CD8-positive, alpha-beta memory T cell (primary cell): ENCODE measurements at regions not wholly inside any gene's neighbourhood (a gene's known extent, or its start where the extent isn't known, plus 50 kb on each side); places are given as distances from the start of the nearest gene placed in this dataset.
"Not testable (repeated sequence)": the region's sequence is repeated elsewhere in the genome, so short reads cannot be mapped to it uniquely, and the experiment has no call there.

Experiments used
- CTCF ChIA-PET: fragments of 350-600 bp; sonication (Branson Sonifier 250); formaldehyde crosslinking; loops from one replicate; lab custom pipeline; 2021; ENCODE audit warnings: antibody characterized with exemption; lab: Charles Lee
- POLR2A ChIA-PET: fragments of 350-600 bp; sonication (Branson Sonifier 250); formaldehyde crosslinking; loops from one replicate; lab custom pipeline; 2021; ENCODE audit warnings: antibody characterized with exemption; lab: Charles Lee
- DNase-seq, 5 donors: peaks; one replicate each; pipeline versions ENCODE4 v3.0.0 to v3.0.0-alpha.2; 2020 to 2022; ENCODE audit warnings: mixed read lengths in 1 of 5
- H3K27ac ChIP-seq: one replicate; pipeline ENCODE4 v1.7.0; 2013; ENCODE audit warnings: low read depth, mild to moderate bottlenecking, low read length, moderate library complexity
- H3K27me3 ChIP-seq: 2 replicates; pipeline ENCODE4 v1.7.0; 2013; ENCODE audit warnings: low read length, mild to moderate bottlenecking; ENCODE audit not compliant: insufficient read depth, poor library complexity, severe bottlenecking
- H3K36me3 ChIP-seq: 2 replicates; pipeline ENCODE4 v1.7.0; 2013; ENCODE audit warnings: mild to moderate bottlenecking, low read length, moderate library complexity; ENCODE audit not compliant: insufficient read depth
- H3K4me1 ChIP-seq: 2 replicates; pipeline ENCODE4 v1.7.0; 2013; ENCODE audit warnings: mild to moderate bottlenecking, low read length, moderate library complexity; ENCODE audit not compliant: insufficient read depth
- H3K4me3 ChIP-seq: 2 replicates; pipeline ENCODE4 v1.7.0; 2013; ENCODE audit warnings: mild to moderate bottlenecking, low read length
- H3K9me3 ChIP-seq: 2 replicates; pipeline ENCODE4 v1.7.0; 2013; ENCODE audit warnings: mild to moderate bottlenecking, low read length
- H3K27ac Mint-ChIP-seq, 8 donors: one replicate each; pipeline ENCODE4 v1.8.0; 2020 to 2021; ENCODE audit warnings: mixed read lengths in 8 of 8, mild to moderate bottlenecking in 6 of 8, inconsistent platforms in 3 of 8, moderate library complexity in 3 of 8
- H3K27me3 Mint-ChIP-seq, 2 donors: one replicate each; pipeline ENCODE4 v1.8.0; 2020 to 2021; ENCODE audit warnings: mixed read lengths in 2 of 2, mild to moderate bottlenecking in 1 of 2, moderate library complexity in 1 of 2
- H3K36me3 Mint-ChIP-seq, 3 donors: one replicate each; pipeline ENCODE4 v1.8.0; 2020 to 2021; ENCODE audit warnings: mixed read lengths in 3 of 3, inconsistent platforms in 1 of 3, mild to moderate bottlenecking in 1 of 3
- H3K4me1 Mint-ChIP-seq, 3 donors: one replicate each; pipeline ENCODE4 v1.8.0; 2020 to 2021; ENCODE audit warnings: mixed read lengths in 3 of 3, inconsistent platforms in 1 of 3, mild to moderate bottlenecking in 1 of 3
- H3K4me3 Mint-ChIP-seq, 7 donors: one replicate each; pipeline ENCODE4 v1.8.0; 2020 to 2021; ENCODE audit warnings: mixed read lengths in 7 of 7, mild to moderate bottlenecking in 6 of 7, moderate library complexity in 4 of 7, inconsistent platforms in 2 of 7
- H3K9me3 Mint-ChIP-seq, 5 donors: one replicate each; pipeline ENCODE4 v1.8.0; 2020 to 2022; ENCODE audit warnings: mixed read lengths in 5 of 5, mild to moderate bottlenecking in 3 of 5, moderate library complexity in 2 of 5, inconsistent platforms in 1 of 5

DNA sequence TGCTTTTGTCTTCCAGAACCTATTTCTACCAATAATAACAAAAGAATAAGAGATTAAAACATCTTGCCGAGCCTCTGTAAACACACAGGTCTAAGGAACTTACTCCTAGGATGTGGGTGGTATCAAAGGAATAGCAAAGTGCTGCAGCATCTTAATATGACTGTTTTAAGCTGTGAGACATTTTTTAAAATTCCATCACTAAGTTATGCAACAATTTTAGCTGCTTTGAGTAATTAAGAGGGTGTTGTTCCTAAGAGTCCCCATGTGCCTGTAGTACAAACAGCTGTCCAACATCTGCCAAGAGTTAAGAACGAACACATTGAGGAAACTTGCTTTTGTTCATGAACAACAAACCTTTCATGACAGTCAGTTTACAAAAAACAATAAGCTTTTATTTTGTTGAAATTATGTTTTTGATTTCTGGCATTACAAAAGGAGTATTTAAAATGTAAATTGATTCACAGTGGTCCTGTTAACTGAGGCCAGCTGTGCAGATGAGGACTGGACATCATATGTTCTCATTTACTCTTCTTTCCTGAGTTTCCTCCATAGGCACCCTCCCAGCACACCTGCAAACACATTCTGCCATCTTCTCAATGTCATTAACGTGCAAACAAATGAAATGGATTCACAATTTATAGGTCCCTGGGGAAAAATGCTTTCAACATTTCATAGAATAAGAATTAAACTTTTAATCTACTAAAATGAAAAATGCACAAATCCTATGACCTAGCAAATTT is 337.3 kb upstream of the ARHGEF26 start:
- no peaks in the 10 kb centered on the region for H3K9me3 ChIP-seq
- no peak for DNase-seq
- H3K4me3 ChIP-seq = no peak overlapping the region
- no peak overlapping the region for H3K4me3 Mint-ChIP-seq
- peaks cover 5 to 16% of the 10 kb centered on the region in 2 donors for H3K27me3 Mint-ChIP-seq
- no peaks in the 10 kb centered on the region for H3K27me3 ChIP-seq
- H3K36me3 Mint-ChIP-seq = no peaks in the 10 kb centered on the region
- no peak overlapping the region for H3K27ac Mint-ChIP-seq
- ChIA-PET POLR2A (no interaction called here), CTCF (interaction anchor here (1.6 kb wide), 1 partner anchor 494 kb away, joined by 3 read pairs; no protein-coding TSS in a partner anchor)
- no peaks in the 10 kb centered on the region for H3K4me1 ChIP-seq
- no peaks in the 10 kb centered on the region for H3K36me3 ChIP-seq
- no peak overlapping the region for H3K27ac ChIP-seq
- H3K4me1 Mint-ChIP-seq = no peaks in the 10 kb centered on the region
- H3K9me3 Mint-ChIP-seq = no peaks in the 10 kb centered on the region

DNA sequence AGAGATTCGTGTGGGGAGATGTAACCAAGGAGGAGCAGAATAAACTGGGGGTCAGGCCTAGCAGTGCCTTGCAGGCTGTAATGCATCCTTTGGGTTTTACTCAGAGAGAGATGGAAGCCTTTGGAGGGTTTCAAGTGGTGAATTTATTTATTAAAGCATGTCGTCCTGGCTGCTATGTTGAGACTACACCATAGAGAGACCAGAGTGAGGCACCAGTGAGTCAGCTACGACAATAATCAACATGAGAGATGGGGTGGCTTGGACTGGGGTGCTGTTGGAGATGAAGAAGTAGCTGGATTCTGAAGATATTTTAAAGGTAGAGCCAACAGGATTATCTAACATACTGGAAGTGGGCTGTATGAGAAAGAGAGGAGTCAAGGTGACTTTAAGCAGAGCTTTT is 335.3 kb upstream of the ARHGEF26 start:
- H3K4me3 ChIP-seq = no peak overlapping the region
- Mint-ChIP-seq H3K27me3 (peaks cover 2 to 9% of the 10 kb centered on the region in 2 donors), H3K27ac (no peak overlapping the region), H3K9me3 (no peaks in the 10 kb centered on the region), H3K36me3 (peaks cover 0 to 2% (median 0%) of the 10 kb centered on the region in 3 donors), H3K4me3 (no peak overlapping the region), H3K4me1 (no peaks in the 10 kb centered on the region)
- ChIA-PET CTCF (no interaction called here), POLR2A (no interaction called here)
- no peaks in the 10 kb centered on the region for H3K9me3 ChIP-seq
- DNase-seq = no peak
- no peaks in the 10 kb centered on the region for H3K27me3 ChIP-seq
- no peaks in the 10 kb centered on the region for H3K36me3 ChIP-seq
- H3K4me1 ChIP-seq = no peaks in the 10 kb centered on the region
- H3K27ac ChIP-seq = no peak overlapping the region

GRCh38 chr3:153789380-153789779 is 331.8 kb upstream of the ARHGEF26 start:
- Histone ChIP-seq H3K4me1 (no peaks in the 10 kb centered on the region), H3K27ac (no peak overlapping the region), H3K4me3 (no peak overlapping the region), H3K36me3 (no peaks in the 10 kb centered on the region), H3K27me3 (no peaks in the 10 kb centered on the region), H3K9me3 (no peaks in the 10 kb centered on the region)
- DNase-seq = no peak
- ChIA-PET CTCF (no interaction called here), POLR2A (no interaction called here)
- H3K27me3 Mint-ChIP-seq = peaks cover 2 to 19% of the 10 kb centered on the region in 2 donors
- H3K9me3 Mint-ChIP-seq = peaks cover 0 to 5% (median 3%) of the 10 kb centered on the region in 5 donors
- no peak overlapping the region for H3K4me3 Mint-ChIP-seq
- H3K27ac Mint-ChIP-seq = no peak overlapping the region
- H3K4me1 Mint-ChIP-seq = no peaks in the 10 kb centered on the region
- H3K36me3 Mint-ChIP-seq = peaks cover 0 to 20% (median 0%) of the 10 kb centered on the region in 3 donors

DNA sequence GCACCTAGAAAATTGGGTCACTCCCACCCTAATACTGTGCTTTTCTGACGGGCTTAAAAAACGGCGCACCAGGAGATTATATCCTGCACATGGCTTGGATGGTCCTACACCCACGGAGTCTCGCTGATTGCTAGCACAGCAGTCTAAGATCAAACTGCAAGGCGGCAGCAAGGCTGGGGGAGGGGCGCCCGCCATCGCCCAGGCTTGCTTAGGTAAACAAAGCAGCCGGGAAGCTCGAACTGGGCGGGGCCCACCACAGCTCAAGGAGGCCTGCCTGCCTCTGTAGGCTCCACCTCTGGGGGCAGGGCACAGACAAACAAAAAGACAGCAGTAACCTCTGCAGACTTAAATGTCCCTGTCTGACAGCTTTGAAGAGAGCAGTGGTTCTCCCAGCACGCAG is 324.1 kb upstream of the ARHGEF26 start:
- H3K4me3 ChIP-seq, H3K4me1 ChIP-seq, H3K36me3 ChIP-seq, POLR2A ChIA-PET, H3K36me3 Mint-ChIP-seq, H3K27ac Mint-ChIP-seq, H3K9me3 Mint-ChIP-seq, H3K27ac ChIP-seq, H3K9me3 ChIP-seq, H3K4me1 Mint-ChIP-seq, H3K4me3 Mint-ChIP-seq, H3K27me3 ChIP-seq, DNase-seq, CTCF ChIA-PET: not testable (repeated sequence)
- peaks cover 5 to 14% of the 10 kb centered on the region in 2 donors for H3K27me3 Mint-ChIP-seq

- no peak for DNase-seq
- no peak overlapping the region for H3K27ac Mint-ChIP-seq
- ChIA-PET CTCF (no interaction called here), POLR2A (no interaction called here)
- no peaks in the 10 kb centered on the region for H3K9me3 Mint-ChIP-seq
- Histone ChIP-seq H3K27ac (no peak overlapping the region), H3K36me3 (no peaks in the 10 kb centered on the region), H3K4me1 (no peaks in the 10 kb centered on the region), H3K27me3 (no peaks in the 10 kb centered on the region), H3K4me3 (no peak overlapping the region), H3K9me3 (no peaks in the 10 kb centered on the region)
- no peak overlapping the region for H3K4me3 Mint-ChIP-seq
- peaks cover 0 to 8% of the 10 kb centered on the region in 2 donors for H3K27me3 Mint-ChIP-seq
- no peaks in the 10 kb centered on the region for H3K4me1 Mint-ChIP-seq
- H3K36me3 Mint-ChIP-seq = no peaks in the 10 kb centered on the region
Observed at GRCh38 chr3:153809097-153809496, 312.1 kb upstream of the ARHGEF26 start.

GRCh38 chr3:153818338-153818737 is 302.9 kb upstream of the ARHGEF26 start:
- Histone ChIP-seq H3K4me1 (no peaks in the 10 kb centered on the region), H3K36me3 (no peaks in the 10 kb centered on the region), H3K9me3 (no peaks in the 10 kb centered on the region), H3K27ac (no peak overlapping the region), H3K27me3 (no peaks in the 10 kb centered on the region), H3K4me3 (no peak overlapping the region)
- no peak for DNase-seq
- no peaks in the 10 kb centered on the region for H3K27me3 Mint-ChIP-seq
- no peaks in the 10 kb centered on the region for H3K4me1 Mint-ChIP-seq
- POLR2A ChIA-PET = no interaction called here
- CTCF ChIA-PET = no interaction called here
- no peaks in the 10 kb centered on the region for H3K36me3 Mint-ChIP-seq
- no peak overlapping the region for H3K27ac Mint-ChIP-seq
- no peaks in the 10 kb centered on the region for H3K9me3 Mint-ChIP-seq
- no peak overlapping the region for H3K4me3 Mint-ChIP-seq

- ChIA-PET POLR2A (no interaction called here), CTCF (no interaction called here)
- H3K4me3 Mint-ChIP-seq = no peak overlapping the region
Observed at GRCh38 chr3:153820035-153820434, 301.2 kb upstream of the ARHGEF26 start.

DNA sequence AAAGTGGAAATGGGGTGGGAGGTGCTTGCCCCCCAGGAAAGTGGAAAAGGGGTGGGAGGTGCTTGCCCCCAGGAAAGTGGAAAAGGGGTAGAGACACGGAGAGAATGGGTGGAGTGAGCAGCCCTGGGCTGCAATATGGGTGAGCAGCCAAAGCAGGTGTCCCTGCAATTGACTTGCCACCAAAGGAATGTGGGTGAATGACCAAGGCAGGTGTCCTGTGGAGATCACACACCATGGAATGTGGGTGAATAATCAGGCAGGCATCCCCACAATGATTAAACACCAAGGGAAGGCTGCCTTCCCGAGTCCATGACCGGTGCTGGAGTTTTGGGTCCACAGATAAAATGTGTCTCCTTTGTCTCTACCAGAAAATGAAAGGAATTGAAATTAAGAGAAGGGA is 292.8 kb upstream of the ARHGEF26 start:
- POLR2A ChIA-PET, H3K27ac ChIP-seq, CTCF ChIA-PET, H3K4me1 Mint-ChIP-seq, H3K9me3 Mint-ChIP-seq, H3K4me1 ChIP-seq, H3K4me3 ChIP-seq, DNase-seq, H3K9me3 ChIP-seq, H3K36me3 ChIP-seq, H3K27ac Mint-ChIP-seq, H3K27me3 ChIP-seq: not testable (repeated sequence)
- Mint-ChIP-seq H3K4me3 (peak overlapping the region in 1 of 7 donors; percentile 1), H3K36me3 (peaks cover 0 to 10% (median 0%) of the 10 kb centered on the region in 3 donors), H3K27me3 (peaks cover 8 to 10% of the 10 kb centered on the region in 2 donors)

More at GRCh38 chr3:153820035-153820434, 301.2 kb upstream of the ARHGEF26 start:
- DNase-seq = no peak
- Mint-ChIP-seq H3K27ac (peak overlapping the region in 1 of 8 donors; percentile 42), H3K9me3 (peaks cover 0 to 3% (median 0%) of the 10 kb centered on the region in 5 donors), H3K36me3 (peaks cover 0 to 6% (median 0%) of the 10 kb centered on the region in 3 donors), H3K27me3 (no peaks in the 10 kb centered on the region), H3K4me1 (no peaks in the 10 kb centered on the region)
- no peaks in the 10 kb centered on the region for H3K4me1 ChIP-seq
- no peaks in the 10 kb centered on the region for H3K27me3 ChIP-seq
- no peak overlapping the region for H3K27ac ChIP-seq
- no peaks in the 10 kb centered on the region for H3K9me3 ChIP-seq
- no peak overlapping the region for H3K4me3 ChIP-seq
- no peaks in the 10 kb centered on the region for H3K36me3 ChIP-seq
